HG03521 (cell line): ENCODE measurements at regions not wholly inside any gene's neighbourhood (a gene's known extent, or its start where the extent isn't known, plus 50 kb on each side); places are given as distances from the start of the nearest gene placed in this dataset.
"Not testable (repeated sequence)": the region's sequence is repeated elsewhere in the genome, so short reads cannot be mapped to it uniquely, and the experiment has no call there.

ENCODE experiments used
- ATAC-seq: cut with Tn5 transposase; IDR thresholded peaks from one replicate; pipeline ENCODE4 v1.9.1; 2021; ENCODE audit warnings: mild to moderate bottlenecking, moderate library complexity; ENCODE audit not compliant: unreplicated experiment

GRCh38 chr6:27149150-27149549 lies 98.4 kb upstream of the PRSS16 start:
- no peak for ATAC-seq

GRCh38 chr6:27154696-27155095 lies 92.8 kb upstream of the PRSS16 start:
- no peak for ATAC-seq

- no peak for ATAC-seq
These were observed 90.5 kb upstream of the PRSS16 start for GRCh38 chr6:27156874-27157458.

GRCh38 chr6:27157459-27158315 lies 89.8 kb upstream of the PRSS16 start:
- ATAC-seq, result no peak

- ATAC-seq, result no peak
These were observed 89.2 kb upstream of the PRSS16 start for GRCh38 chr6:27158316-27158643.

GRCh38 chr6:27159725-27160124 lies 87.8 kb upstream of the PRSS16 start:
- no peak for ATAC-seq

- no peak for ATAC-seq
These were observed 86.4 kb upstream of the PRSS16 start for GRCh38 chr6:27161115-27161514.

GRCh38 chr6:27161603-27161945 lies 85.9 kb upstream of the PRSS16 start:
- no peak for ATAC-seq

- ATAC-seq, result no peak
These were observed 85.4 kb upstream of the PRSS16 start for GRCh38 chr6:27161946-27162603.

GRCh38 chr6:27163834-27164233 lies 83.7 kb upstream of the PRSS16 start:
- no peak for ATAC-seq

- ATAC-seq, result no peak
These were observed 79.4 kb upstream of the PRSS16 start for GRCh38 chr6:27168108-27168507.

GRCh38 chr6:27168586-27169443 lies 78.7 kb upstream of the PRSS16 start:
- no peak for ATAC-seq

- not testable (repeated sequence) for ATAC-seq
These were observed 74.8 kb upstream of the PRSS16 start for GRCh38 chr6:27172524-27173231.

- ATAC-seq, result not testable (repeated sequence)
These were observed 74.3 kb upstream of the PRSS16 start for GRCh38 chr6:27173232-27173601.

GRCh38 chr6:27174958-27175357 lies 72.5 kb upstream of the PRSS16 start:
- no peak for ATAC-seq

GRCh38 chr6:27176096-27176495 lies 71.4 kb upstream of the PRSS16 start:
- ATAC-seq, result no peak

GRCh38 chr6:27176523-27177484 lies 70.7 kb upstream of the PRSS16 start:
- ATAC-seq, result peak; percentile 36

- ATAC-seq, result peak; percentile 58
These were observed 69.8 kb upstream of the PRSS16 start for GRCh38 chr6:27177485-27178406.

GRCh38 chr6:27178407-27178730 lies 69.1 kb upstream of the PRSS16 start:
- ATAC-seq, result no peak
